Mesodermal cell (in vitro differentiated cells): ENCODE measurements at regions not wholly inside any gene's neighbourhood (a gene's known extent, or its start where the extent isn't known, plus 50 kb on each side); places are given as distances from the start of the nearest gene placed in this dataset.

Source experiments
- H3K27ac ChIP-seq: 2 replicates; pipeline ENCODE4 v1.7.0; 2013; ENCODE audit warnings: mild to moderate bottlenecking, low read depth, low read length, moderate library complexity; ENCODE audit not compliant: severe bottlenecking
- H3K36me3 ChIP-seq: 2 replicates; pipeline ENCODE4 v1.7.1; 2013; ENCODE audit warnings: mild to moderate bottlenecking, low read length, moderate library complexity; ENCODE audit not compliant: control insufficient read depth, insufficient read depth
- H3K4me1 ChIP-seq: one replicate; pipeline ENCODE4 v1.7.1; 2013; ENCODE audit warnings: mild to moderate bottlenecking, low read length; ENCODE audit not compliant: insufficient read depth, control insufficient read depth, poor library complexity, severe bottlenecking
- H3K4me3 ChIP-seq: 2 replicates; pipeline ENCODE4 v1.7.0; 2013; ENCODE audit warnings: low read length, control low read depth, mild to moderate bottlenecking; ENCODE audit not compliant: insufficient read depth, poor library complexity, severe bottlenecking; ENCODE audit errors: extremely low read depth
- H3K9me3 ChIP-seq: 2 replicates; pipeline ENCODE4 v1.7.1; 2013; ENCODE audit warnings: mild to moderate bottlenecking, low read length, moderate library complexity; ENCODE audit not compliant: control insufficient read depth
- WGBS, 2 experiments: methylation state at CpG; one replicate each; pipeline ENCODE4 v1.1.5; 2013; ENCODE audit warnings: missing lambda C conversion rate in 2 of 2; ENCODE audit not compliant: insufficient coverage in 2 of 2; 5-methylcytosine and 5-hydroxymethylcytosine counted together

DNA sequence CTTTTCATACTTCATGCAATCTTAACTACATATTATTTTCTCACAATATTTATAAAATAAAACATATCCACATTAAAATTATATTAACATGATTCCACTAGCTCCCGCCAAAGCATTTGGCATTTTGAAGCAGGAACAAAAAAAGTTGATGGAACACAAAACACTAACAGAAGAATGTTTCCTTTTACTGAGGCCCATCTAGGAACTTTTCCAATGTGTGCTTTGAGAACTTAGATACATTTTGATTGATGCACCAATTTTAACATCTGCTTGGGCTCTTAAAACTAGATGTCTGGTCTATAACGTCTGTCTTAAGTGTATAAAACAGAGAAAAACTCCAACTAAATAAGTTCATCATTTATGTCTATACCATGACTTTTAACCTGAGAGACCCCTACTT lies 1214.8 kb downstream of the SORCS1 start:
- Histone ChIP-seq H3K4me1 (no peaks in the 10 kb centered on the region), H3K27ac (no peak overlapping the region), H3K9me3 (no peaks in the 10 kb centered on the region), H3K36me3 (no peaks in the 10 kb centered on the region), H3K4me3 (no peak overlapping the region)
- WGBS, 2 experiments = no CpG with 5 or more reads among the region's 2 CpGs

DNA sequence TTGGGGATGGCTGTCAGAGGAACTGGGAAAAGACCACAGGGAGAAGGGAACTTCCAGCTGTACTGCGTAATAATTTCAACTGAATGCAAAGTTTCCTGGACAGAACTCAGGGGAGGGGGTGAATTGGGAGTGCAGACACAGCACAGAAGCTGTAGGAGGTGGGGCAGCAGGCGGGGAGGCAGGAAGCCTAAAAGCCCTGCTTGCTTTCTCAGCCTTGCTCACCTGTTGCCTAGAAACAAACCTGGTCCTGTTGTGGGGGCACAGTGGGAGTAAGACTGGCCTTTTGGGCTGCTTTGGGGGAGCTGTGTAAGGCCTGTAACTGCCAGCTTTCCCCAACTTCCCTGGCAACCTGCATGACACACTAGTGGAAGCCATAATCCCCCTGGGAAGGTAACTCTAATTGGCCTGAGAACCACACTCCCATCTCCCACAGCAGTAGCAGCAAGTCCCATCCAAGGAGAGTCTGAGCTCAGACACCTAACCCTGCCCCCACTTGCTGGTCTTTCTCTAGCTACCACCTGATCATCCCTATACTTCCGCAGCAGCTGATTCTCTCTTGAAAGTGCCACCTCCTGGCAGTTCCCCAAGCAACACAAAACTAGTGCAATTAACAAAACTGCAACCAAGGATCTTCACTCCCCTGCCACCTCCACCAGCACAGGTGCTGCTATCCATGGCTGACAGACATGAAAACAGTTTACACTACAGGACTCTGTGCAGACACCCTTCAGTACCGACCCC lies 1239.3 kb downstream of the SORCS1 start:
- Histone ChIP-seq H3K27ac (no peak overlapping the region), H3K9me3 (no peaks in the 10 kb centered on the region), H3K4me3 (no peak overlapping the region), H3K4me1 (no peaks in the 10 kb centered on the region), H3K36me3 (no peaks in the 10 kb centered on the region)
- WGBS, 2 experiments = 77 to 92% methylated on average over 2 to 3 of the region's 4 CpGs

DNA sequence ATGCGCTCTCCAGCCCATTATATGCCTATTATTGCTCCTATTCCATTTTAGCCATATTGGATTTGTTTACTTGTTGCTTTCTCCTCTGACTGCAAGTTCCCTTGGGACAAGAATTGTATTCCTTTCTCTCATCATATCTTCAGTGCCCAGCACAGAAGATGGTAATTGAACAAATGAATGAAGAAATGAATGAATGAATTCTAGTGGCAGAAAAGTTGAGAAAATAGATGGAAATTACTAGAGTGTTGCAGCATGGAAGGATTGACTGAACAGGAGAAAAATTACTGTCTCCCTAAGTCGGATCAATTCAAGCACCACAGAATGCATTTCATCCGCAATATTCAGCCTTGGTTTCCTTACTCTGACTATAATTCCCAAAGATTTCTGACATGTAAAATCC lies 1243.2 kb downstream of the SORCS1 start:
- no peaks in the 10 kb centered on the region for H3K9me3 ChIP-seq
- 80 to 100% methylated on average over 1 to 3 of the region's 3 CpGs for WGBS, 2 experiments
- H3K27ac ChIP-seq = no peak overlapping the region
- no peak overlapping the region for H3K4me3 ChIP-seq
- H3K36me3 ChIP-seq = no peaks in the 10 kb centered on the region
- H3K4me1 ChIP-seq = no peaks in the 10 kb centered on the region

DNA sequence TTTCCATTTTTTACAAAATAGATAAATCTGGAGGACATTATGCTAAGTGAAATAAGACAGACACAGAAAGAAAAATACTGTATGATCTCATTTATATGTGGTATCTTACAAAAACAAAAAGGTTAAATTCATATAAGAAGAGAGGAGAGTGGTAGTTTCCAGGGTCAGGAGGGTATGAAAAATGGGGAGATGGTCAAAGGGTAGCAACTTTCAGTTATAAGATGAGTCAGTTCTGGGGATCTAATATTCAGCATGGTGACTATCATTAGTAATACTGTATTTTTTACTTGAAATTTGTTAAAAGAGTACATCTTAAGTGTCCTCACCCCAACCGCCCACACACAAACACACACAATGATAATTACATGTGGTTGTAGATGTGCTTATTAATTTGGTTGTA lies 1250.1 kb downstream of the SORCS1 start:
- H3K9me3 ChIP-seq = no peaks in the 10 kb centered on the region
- H3K27ac ChIP-seq = no peak overlapping the region
- H3K36me3 ChIP-seq = no peaks in the 10 kb centered on the region
- no peak overlapping the region for H3K4me3 ChIP-seq
- no CpG with 5 or more reads among the region's 1 CpG for WGBS, 2 experiments
- no peaks in the 10 kb centered on the region for H3K4me1 ChIP-seq

GRCh38 chr10:105908701-105909100 lies 1255.8 kb downstream of the SORCS1 start:
- Histone ChIP-seq H3K36me3 (no peaks in the 10 kb centered on the region), H3K4me1 (no peaks in the 10 kb centered on the region), H3K4me3 (no peak overlapping the region), H3K9me3 (no peaks in the 10 kb centered on the region), H3K27ac (no peak overlapping the region)
- WGBS, 2 experiments = no CpG with 5 or more reads among the region's 1 CpG

- no peaks in the 10 kb centered on the region for H3K9me3 ChIP-seq
- 83 to 100% methylated on average over 1 to 2 of the region's 2 CpGs for WGBS, 2 experiments
- H3K4me1 ChIP-seq = no peaks in the 10 kb centered on the region
- no peak overlapping the region for H3K4me3 ChIP-seq
- H3K27ac ChIP-seq = no peak overlapping the region
- H3K36me3 ChIP-seq = no peaks in the 10 kb centered on the region
These were observed 1244.4 kb downstream of the SORCS3 start for GRCh38 chr10:105885495-105885894.

DNA sequence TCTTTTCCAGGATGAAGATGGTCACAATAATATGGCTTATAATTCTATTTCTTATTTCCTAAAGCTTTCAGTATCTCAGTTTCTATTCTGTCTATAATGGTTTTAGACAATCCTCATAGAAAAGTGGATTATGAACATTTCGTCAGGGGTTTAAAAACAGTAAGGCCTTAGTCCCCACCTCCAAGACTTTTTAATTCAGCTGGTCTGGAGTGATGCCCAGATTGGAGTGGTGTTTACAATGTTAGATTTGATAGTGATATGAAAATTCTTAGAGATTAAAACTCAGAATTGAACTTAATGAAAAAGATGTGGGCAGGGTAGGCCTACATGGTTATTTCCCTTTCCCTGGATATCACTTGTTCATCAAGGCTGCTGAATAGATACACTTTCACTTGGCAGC lies 1238.3 kb downstream of the SORCS3 start:
- no peak overlapping the region for H3K4me3 ChIP-seq
- H3K4me1 ChIP-seq = no peaks in the 10 kb centered on the region
- H3K36me3 ChIP-seq = no peaks in the 10 kb centered on the region
- no peaks in the 10 kb centered on the region for H3K9me3 ChIP-seq
- WGBS, 2 experiments = no CpG with 5 or more reads among the region's 1 CpG
- H3K27ac ChIP-seq = no peak overlapping the region

DNA sequence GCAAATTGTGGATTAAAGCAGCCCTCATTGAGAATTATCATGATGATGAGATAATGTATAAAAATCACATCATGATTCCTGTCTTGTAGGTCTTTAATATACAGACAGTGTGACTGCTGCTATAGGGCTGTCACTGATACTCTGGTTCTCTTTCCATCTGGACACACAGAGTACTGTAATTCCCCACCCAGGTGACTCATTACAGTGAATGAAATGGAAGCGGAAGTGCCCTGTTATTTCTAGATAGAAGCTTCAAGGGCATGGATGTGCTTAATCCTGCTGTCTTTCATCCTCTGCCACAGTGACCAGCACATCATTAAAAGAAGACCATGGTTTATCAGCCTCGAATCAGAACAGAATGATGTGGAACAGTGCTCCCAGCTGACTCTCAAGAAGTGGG lies 1234.0 kb downstream of the SORCS3 start:
- H3K27ac ChIP-seq = no peak overlapping the region
- 71% methylated on average over 2 of the region's 2 CpGs; no CpG with 5 or more reads in 1 of the 2 experiments for WGBS, 2 experiments
- H3K9me3 ChIP-seq = no peaks in the 10 kb centered on the region
- H3K4me3 ChIP-seq = no peak overlapping the region
- no peaks in the 10 kb centered on the region for H3K4me1 ChIP-seq
- H3K36me3 ChIP-seq = no peaks in the 10 kb centered on the region

DNA sequence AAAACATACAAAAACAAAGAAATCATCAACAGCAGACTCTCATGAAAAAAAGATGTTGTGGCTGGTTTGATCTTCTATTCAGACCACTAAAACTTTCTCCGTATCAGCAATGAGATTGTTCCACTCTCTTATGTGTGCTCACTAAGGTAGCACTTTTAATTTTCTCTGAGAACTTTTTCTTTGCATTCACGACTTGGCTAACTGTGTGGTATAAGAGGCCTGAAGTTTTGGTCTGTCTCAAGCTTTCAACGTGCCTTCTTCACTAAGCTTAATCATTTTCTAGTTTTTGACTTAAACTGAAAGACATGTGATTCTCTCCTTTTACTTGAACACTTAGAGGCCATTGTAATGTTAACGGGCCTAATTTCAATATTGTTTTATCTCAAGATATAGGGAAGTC lies 1231.6 kb downstream of the SORCS3 start:
- H3K27ac ChIP-seq = no peak overlapping the region
- H3K4me3 ChIP-seq = no peak overlapping the region
- no peaks in the 10 kb centered on the region for H3K9me3 ChIP-seq
- 49% methylated on average over 3 of the region's 4 CpGs; no CpG with 5 or more reads in 1 of the 2 experiments for WGBS, 2 experiments
- no peaks in the 10 kb centered on the region for H3K4me1 ChIP-seq
- no peaks in the 10 kb centered on the region for H3K36me3 ChIP-seq

- Histone ChIP-seq H3K4me3 (no peak overlapping the region), H3K4me1 (no peaks in the 10 kb centered on the region), H3K9me3 (no peaks in the 10 kb centered on the region), H3K36me3 (no peaks in the 10 kb centered on the region), H3K27ac (no peak overlapping the region)
- no CpG with 5 or more reads among the region's 1 CpG for WGBS, 2 experiments
These were observed 1227.8 kb downstream of the SORCS3 start for GRCh38 chr10:105868935-105869334.

DNA sequence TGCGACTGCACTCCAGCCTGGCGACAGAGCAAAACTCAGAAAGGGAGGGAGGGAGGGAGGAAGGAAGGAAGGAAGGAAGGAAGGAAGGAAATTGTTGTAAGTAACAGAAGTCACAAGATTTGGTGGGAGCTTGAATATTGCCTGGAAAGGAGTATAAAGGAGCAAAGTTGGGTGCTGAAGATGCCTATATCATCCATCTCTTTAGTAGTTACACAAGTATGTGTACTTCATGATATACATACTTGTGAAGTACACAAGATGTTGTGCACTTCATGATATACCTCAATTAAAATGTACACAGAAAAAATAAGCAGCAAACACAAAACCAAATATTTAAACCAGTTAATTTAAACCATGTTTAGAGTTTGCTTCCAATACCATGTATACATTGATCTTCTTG lies 1223.8 kb downstream of the SORCS3 start:
- H3K27ac ChIP-seq = no peak overlapping the region
- H3K4me3 ChIP-seq = no peak overlapping the region
- H3K36me3 ChIP-seq = no peaks in the 10 kb centered on the region
- no peaks in the 10 kb centered on the region for H3K9me3 ChIP-seq
- H3K4me1 ChIP-seq = no peaks in the 10 kb centered on the region
- 82 to 92% methylated on average over 2 of the region's 2 CpGs for WGBS, 2 experiments
